Left cardiac atrium (tissue), 4 donors: ENCODE measurements at regions not wholly inside any gene's neighbourhood (a gene's known extent, or its start where the extent isn't known, plus 50 kb on each side); places are given as distances from the start of the nearest gene placed in this dataset.
"Not testable (repeated sequence)": the region's sequence is repeated elsewhere in the genome, so short reads cannot be mapped to it uniquely, and the experiment has no call there.

Experiments
- ATAC-seq, 2 donors: fragments of 200-7000 bp; cut with Tn5 transposase; one replicate each; pipeline ENCODE4 v1.9.1; 2020; ENCODE audit warnings: mild to moderate bottlenecking in 2 of 2, moderate library complexity in 2 of 2
- DNase-seq: peaks from one replicate; pipeline ENCODE4 v3.0.0-alpha.2; 2020
- intact Hi-C, 2 donors: fragments of 100-400 bp; cut with DNase I; formaldehyde crosslinking; loops; one replicate each; pipeline versions ENCODE4 v1.14.1 to v1.15.1; 2022 to 2023
- donor health status: DM: no; HTN: yes; CAD: no.
- donor health status: DM: no; HTN: yes; CAD: no; lungs with severe emphysema.
- donor health status: DM: yes; HTN: yes; CAD: no.
- donor health status: Dilated cardiomyopathy.

DNA sequence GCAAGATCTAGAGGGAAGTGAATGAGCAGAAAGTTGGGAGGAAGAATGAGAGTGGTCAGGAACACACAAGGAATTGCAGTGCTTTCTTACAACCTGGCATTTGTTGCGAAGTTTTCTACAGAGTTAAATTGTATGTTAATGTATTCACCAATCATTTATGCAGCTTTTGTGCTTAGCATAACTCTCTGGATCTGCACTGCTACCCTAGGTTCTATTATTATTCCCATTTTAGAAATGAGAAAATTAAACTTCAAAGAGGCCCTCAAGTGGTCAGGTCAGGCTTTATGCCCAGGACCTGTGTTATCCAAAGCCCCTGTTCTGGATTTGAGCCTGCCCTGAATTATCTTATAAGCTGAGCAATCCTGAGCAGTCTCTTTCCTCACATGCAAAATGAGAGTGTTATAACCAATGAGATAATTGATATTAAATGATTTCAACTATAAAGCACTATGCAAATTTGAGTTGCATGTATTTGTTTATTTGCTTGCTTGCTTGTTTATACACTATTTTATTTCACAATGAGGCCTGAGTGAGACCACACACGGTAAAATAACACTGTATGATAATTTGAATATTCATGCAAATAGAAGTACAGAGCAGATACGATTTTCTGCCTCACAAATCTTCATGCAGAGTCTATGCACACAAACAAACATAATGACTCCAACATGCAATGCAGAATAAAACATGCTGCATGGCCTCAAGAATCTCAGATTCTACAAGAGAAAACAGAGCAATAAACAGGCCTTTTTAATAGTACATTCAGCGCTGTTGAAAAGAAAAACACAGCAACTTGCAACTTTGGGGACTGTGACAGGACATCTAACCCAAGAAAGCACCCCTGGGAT, 323.0 kb downstream of the PLPP3 start:
- intact Hi-C loops, result loop anchor here in 1 of 2 donors (10.0 kb wide), 1 partner anchor 328 kb away; no protein-coding TSS in a partner anchor
- DNase-seq (no peak), ATAC-seq (no peak)

DNA sequence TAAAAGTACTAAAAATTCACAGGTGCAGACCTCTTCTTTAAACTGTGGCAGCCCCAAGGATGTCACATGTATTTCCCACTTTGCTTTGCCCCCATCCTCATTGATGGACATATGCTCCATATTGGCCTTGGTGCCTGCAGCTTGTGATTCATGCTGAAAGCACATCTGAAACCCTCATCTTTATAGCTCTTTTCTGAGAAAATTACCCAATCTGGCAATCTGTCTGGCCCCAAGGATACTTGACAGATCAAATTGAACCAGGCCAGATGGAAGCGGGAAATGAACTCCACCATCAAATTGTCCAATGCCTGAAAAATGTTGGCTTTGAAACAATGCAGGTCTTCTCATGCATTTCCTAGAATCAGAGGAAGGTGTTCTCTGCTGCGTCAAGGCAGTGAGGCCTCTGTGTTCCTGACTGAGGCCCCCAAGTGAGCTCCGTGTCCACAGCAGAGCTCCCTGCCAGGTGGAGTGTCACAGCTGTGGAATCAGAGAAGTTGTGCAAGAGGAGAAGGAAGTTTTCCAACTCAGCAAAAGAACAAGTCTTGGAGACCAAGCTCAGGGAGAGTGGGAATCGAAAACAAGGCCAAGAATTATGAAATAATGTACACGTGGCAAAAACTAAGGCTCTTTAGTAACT, 323.7 kb downstream of the PLPP3 start:
- intact Hi-C loops, result loop anchor here in 1 of 2 donors (10.0 kb wide), 1 partner anchor 329 kb away; no protein-coding TSS in a partner anchor
- ATAC-seq, result peak; percentile 86 to 89

DNA sequence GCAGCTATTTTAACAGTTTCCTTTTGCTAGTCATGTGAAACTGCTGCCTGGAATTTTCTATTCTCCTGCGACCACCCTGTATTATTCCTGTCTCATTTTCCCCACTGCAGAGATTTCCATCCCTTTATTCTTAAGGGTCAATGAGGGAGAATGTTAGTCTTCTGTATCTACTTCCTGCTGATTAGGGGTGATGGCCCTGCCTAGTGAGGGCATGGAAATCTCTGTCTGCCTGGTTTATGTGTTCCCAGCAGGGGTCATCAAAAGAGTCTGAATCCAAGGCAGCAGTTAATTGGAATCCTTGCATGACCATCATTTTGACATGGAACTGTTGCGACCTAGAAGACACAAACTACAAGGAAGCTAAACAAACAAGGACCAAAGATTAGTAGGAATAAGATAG, 325.2 kb downstream of the PLPP3 start:
- DNase-seq (peak; percentile 19), ATAC-seq (no peak)
- intact Hi-C loops, result loop anchor here in 1 of 2 donors (10.0 kb wide), 1 partner anchor 331 kb away; no protein-coding TSS in a partner anchor

More for the DNA sequence above, 323.7 kb downstream of the PLPP3 start:
- peak; percentile 81 for DNase-seq

GRCh38 chr1:56250809-56251208, 328.6 kb downstream of the PLPP3 start:
- ATAC-seq (no peak), DNase-seq (no peak)
- intact Hi-C loops, result loop anchor here in 1 of 2 donors (10.0 kb wide), 1 partner anchor 334 kb away; no protein-coding TSS in a partner anchor

- intact Hi-C loops, result no loop called here
- ATAC-seq (peak in 1 of 2 donors; percentile 52), DNase-seq (peak; percentile 28)
Measured at GRCh38 chr1:56249234-56249633, 330.1 kb downstream of the PLPP3 start.

- intact Hi-C loops, result no loop called here
- ATAC-seq, result no peak
- no peak for DNase-seq
Measured at GRCh38 chr1:56248138-56248537, 331.2 kb downstream of the PLPP3 start.

GRCh38 chr1:56246726-56247125, 332.6 kb downstream of the PLPP3 start:
- DNase-seq, ATAC-seq, intact Hi-C loops: not testable (repeated sequence)

DNA sequence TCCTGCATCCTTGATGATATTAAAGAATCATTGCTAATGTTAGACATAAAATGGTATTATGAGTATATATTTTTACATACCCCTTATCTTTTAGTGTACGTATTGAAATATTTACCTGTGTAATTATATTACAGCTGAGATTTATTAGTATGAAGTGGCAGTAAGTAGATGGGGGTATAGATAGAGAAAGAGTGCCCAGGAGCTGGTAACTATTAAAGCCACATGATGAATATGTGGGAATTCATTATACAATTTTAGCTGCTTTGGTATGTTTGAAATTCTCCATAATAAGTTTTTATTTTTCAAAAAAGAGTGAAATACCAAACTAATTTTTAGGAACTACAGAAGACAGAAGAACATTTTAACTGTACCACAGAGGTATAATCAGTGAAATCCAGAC, 339.0 kb downstream of the PLPP3 start:
- intact Hi-C loops, result no loop called here
- DNase-seq, result no peak
- ATAC-seq, result no peak

DNA sequence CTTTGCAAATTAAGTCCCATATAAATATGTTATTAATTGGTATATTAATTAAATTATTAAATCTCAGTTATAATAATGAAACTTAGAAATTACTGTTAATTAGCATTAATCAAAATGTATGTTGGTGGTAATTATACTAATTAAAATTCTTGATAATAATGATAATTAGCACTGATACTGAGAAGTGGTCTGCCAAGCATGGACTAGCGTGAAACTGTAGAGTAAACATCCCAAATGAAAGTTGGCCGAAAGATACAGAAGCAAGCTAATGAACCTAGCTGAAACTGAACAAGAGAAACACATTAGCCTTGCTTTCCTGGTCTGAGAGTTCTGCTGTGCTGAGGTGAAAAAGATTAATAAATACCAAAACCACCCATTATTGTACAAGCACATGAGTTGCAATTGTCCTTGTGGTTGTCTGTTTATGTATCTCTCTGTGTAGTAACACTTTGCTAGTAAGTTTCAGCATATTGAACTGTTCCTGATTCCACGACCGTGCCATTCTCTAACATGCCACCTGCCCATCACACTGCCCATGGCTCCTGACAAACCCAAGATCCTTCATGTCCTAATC, 341.8 kb downstream of the PLPP3 start:
- DNase-seq (no peak), ATAC-seq (no peak)
- intact Hi-C loops, result no loop called here

DNA sequence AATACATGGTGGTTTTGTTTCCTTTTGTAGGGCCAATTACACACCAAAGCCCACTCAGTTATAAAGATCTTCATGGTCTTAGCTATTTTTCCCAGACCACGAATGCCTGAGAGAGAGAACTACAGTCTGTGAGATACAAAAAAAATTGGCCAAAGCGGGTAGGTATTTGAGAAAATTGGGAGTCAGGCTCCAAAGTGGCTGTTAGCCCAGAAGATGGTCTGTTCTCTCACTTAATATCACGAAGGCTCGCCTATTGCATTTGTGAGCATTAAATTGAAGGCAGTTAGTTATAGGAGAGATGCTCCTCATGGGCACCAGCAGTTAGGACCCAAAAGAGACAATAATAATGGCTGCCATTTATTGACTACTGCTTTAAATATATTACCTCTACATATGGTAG, 342.7 kb downstream of the PLPP3 start:
- no peak for ATAC-seq
- DNase-seq, result no peak
- intact Hi-C loops, result no loop called here

GRCh38 chr1:56235909-56236510, 343.4 kb downstream of the PLPP3 start:
- ATAC-seq (no peak), DNase-seq (no peak)
- intact Hi-C loops, result no loop called here

GRCh38 chr1:56229186-56229585, 350.2 kb downstream of the PLPP3 start:
- DNase-seq (no peak), ATAC-seq (no peak)
- intact Hi-C loops, result no loop called here

DNA sequence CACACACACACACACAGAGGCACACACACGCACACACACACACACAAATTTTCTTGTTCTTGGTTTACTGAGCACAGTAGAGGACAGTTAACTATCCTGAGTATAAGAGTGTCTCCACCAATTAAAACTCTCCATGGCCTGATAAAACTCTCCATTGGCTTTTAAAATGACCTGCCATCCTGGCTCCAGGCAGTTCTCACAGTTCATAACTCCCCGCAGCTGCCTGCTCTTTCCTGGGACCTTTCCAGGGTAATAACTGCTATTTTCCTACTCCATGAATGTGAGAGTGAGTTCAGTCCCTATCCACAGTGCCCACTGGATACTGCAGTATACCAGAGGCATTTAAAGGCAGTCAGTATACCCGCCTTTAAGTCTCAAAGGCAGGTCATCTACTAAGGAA, 351.5 kb downstream of the PLPP3 start:
- DNase-seq, result no peak
- intact Hi-C loops, result no loop called here
- ATAC-seq, result no peak

DNA sequence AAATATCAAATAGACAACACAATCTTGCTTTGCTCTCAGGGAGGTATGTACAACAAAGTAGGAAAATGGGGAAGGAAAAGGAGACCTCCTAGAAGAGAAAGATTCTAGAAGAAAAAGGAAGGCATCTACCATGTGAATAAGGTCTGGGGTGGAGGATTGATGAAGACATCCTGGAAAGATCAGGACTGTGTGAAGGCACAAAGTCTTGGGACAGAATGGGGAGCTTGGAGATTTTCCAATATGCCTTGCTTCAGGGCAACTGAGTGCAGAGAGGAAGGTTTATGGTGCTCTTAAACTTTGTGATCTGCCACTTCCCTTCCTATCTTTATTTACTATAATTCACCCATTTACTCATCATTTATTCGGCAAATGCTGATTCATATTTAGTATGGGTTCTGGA, 352.0 kb downstream of the PLPP3 start:
- ATAC-seq, result no peak
- no peak for DNase-seq
- intact Hi-C loops, result no loop called here

DNA sequence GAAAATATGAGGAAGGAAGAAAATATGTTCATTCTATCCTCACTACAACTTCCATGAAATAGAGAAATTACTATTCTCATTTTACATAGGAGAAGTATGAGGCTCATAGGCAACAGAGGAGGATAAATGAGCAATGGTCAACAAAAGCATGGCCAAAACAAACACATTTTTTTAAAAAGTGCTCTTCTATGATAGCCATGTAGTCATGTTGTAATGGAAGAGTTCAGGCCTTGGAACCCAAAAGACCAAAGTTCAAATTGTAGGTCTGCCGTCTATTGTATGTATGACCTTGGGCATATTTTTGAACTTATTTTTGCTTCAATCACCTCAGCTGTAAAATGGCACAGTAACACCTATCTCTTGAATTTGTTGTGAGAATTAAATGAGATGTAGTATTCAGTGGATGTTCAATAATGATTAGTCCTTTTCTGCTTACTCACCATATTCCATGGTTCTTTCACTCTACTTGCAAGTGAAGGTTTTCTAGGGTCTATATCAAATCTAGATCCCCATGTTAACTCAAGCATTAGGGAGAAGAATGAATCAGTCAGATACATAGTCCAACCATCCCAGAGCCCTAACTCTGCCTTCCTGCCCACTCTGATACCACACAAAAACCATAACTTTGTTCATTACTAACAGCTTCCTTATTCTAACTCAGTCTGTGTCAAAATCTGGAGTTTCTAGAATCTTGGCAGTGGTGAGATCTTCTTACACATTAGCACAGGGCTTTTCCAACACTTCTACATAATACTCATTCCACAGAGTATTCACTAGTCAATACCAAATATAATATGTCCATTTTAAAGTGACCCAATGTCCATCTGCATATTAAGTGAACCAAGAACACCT, 353.2 kb downstream of the PLPP3 start:
- intact Hi-C loops, result no loop called here
- no peak for DNase-seq
- ATAC-seq, result no peak

DNA sequence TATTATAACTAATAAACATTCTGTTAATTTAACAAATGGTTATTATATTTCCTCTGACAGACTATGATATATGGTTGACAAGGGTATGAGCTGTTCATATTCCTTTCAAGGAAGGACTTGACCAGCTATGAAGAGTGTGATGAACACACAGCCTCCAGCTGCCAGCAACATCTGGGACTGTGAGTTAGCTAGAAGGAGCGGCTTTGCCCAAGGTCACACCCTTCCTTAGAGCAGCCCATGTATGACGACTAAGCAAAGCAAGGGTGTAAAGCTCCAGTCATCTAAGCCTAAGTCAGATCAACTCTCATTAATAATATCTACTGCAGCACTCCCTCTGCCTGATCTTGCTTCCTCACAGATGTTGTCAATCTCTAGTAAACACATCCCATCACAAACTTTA, 355.4 kb downstream of the PLPP3 start:
- ATAC-seq (no peak), DNase-seq (no peak)
- intact Hi-C loops, result no loop called here

DNA sequence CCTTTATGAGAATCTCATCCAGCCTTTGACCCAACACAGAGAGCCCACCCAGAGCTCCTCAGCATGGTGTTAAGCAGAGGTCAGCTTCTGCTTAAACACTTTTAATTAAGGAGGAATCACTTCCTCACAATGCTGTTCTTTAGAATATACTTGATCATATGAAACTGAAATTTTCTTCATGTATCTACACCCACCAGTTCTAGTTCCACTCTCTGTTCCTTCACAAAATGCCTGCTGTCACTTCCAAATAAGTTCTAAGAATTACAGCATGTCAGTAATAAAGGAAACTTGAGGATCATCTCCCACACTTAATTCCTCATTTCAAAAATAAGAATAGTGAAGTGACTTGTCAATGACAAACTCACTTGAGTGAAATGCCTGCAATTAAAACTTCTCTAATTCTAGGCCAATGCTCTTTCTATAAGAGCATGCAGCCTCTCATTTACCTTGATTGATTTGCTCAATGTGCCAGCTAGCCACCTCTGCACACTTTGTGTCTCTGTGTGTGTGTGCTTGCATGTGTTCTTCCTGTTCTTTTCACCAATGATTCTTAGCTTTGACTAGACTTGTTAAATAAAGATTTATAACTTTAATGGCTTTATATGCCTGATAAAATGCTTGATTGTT, 356.3 kb downstream of the PLPP3 start:
- intact Hi-C loops, result no loop called here
- ATAC-seq, result no peak
- DNase-seq, result no peak

DNA sequence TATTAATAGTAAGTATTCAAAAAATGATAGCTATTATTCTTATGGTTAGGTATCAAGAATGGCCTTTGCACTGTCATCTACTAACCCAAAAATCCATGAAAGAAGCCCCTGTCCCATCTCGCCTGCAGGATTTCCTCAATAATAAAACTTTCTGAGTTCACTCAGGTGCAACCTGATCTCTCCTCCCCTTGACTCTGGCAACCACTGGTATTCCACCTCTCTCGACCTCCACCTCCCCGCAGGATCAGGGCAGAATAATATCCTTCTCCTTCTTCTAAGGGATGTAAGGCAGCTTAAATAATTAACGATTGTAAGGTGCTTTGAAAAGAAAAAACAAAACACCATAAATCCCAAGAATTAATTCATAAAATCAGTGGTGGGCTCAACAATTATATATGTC, 359.3 kb downstream of the PLPP3 start:
- ATAC-seq (no peak), DNase-seq (no peak)
- intact Hi-C loops, result no loop called here
